ENCODE measurements at regions not wholly inside any gene's neighbourhood (a gene's known extent, or its start where the extent isn't known, plus 50 kb on each side); places are given as distances from the start of the nearest gene placed in this dataset.

DNA sequence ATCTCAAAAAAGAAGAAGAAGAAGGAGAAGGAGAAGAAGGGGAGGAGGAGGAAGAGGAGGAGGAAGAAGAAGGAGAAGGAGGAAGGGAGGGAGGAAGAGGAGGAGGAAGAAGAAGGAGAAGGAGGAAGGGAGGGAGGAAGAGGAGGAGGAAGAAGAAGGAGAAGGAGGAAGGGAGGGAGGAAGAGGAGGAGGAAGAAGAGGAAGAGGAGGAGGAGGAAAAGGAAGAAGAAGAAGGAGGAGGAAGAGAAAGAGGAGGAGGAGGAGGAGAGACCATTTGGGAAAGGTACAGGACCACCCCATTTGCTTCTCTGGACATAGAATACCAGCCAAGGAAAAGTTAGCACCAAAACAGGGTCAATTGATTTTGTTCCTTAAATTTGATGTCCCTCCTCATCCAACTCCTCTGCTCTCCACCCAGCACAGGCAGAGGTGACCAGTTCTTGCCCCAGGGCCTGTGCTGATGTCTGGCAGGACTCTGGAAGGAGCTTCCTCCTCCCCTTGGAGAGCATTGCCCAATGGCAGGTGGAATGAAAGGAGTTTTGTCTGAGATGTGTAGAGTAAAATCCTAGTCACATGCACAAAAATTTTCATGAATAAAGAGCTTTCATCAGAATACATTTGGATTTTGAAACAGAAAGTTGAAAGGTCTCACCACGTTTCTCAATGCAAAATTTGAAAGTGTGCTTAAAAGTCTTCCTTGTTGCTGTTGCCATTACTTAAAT, 182.9 kb downstream of the LY86 start:
- DNase-seq (ENCODE audit: low read depth): no peak
- TF ChIP-seq, protein P1, sequence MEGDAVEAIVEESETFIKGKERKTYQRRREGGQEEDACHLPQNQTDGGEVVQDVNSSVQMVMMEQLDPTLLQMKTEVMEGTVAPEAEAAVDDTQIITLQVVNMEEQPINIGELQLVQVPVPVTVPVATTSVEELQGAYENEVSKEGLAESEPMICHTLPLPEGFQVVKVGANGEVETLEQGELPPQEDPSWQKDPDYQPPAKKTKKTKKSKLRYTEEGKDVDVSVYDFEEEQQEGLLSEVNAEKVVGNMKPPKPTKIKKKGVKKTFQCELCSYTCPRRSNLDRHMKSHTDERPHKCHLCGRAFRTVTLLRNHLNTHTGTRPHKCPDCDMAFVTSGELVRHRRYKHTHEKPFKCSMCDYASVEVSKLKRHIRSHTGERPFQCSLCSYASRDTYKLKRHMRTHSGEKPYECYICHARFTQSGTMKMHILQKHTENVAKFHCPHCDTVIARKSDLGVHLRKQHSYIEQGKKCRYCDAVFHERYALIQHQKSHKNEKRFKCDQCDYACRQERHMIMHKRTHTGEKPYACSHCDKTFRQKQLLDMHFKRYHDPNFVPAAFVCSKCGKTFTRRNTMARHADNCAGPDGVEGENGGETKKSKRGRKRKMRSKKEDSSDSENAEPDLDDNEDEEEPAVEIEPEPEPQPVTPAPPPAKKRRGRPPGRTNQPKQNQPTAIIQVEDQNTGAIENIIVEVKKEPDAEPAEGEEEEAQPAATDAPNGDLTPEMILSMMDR (conservative IDR thresholded peaks at IDR 0.05; ENCODE audit: low read depth, low read length): no peak
- H3K4me3 ChIP-seq (ENCODE audit: low read depth, low read length): no peak overlapping the region

DNA sequence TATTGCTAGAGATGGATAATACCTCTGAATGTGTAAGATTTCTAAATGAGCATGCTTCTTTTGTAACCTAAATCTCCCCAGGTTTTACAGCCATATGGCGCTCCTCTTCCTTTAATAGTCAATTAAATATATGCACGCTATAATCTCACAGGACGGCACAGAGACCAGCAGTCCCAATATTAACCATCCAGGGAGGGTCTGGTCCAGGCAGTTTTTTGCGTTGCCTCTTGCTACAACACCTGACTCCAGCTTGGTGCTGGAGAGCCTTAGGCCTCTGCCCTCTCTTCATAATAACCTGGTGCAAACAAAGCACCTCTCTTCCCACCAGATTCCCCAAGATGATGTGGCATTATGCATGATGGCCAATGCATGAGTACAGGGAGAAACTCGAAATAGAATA, 183.4 kb downstream of the LY86 start:
- H3K4me3 ChIP-seq (ENCODE audit: low read depth, low read length): no peak overlapping the region
- TF ChIP-seq, protein P1 (conservative IDR thresholded peaks at IDR 0.05; ENCODE audit: low read depth, low read length): no peak
- no peak for DNase-seq (ENCODE audit: low read depth)

DNA sequence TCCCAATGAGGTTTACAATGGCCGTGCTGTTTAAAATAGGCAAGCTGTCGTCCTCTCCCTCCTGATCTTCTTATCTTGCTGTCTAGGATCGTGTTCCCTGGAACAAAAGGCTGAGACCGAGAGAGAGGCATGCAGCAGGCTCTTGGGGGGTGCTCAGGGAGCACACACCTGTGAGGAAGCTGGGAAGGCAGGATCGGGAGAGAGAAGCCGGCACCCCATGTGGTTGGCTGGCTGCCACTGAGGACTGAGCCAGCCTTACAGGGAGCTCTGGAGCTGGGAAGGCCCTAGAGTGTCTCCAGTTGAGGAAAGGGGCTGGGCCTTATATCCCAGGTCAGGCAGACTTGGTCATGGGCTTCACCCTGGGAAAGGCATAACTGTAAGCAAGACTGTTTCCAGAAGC, 184.2 kb downstream of the LY86 start:
- DNase-seq (ENCODE audit: low read depth): no peak
- TF ChIP-seq, protein P1 (conservative IDR thresholded peaks at IDR 0.05; ENCODE audit: low read depth, low read length): no peak

DNA sequence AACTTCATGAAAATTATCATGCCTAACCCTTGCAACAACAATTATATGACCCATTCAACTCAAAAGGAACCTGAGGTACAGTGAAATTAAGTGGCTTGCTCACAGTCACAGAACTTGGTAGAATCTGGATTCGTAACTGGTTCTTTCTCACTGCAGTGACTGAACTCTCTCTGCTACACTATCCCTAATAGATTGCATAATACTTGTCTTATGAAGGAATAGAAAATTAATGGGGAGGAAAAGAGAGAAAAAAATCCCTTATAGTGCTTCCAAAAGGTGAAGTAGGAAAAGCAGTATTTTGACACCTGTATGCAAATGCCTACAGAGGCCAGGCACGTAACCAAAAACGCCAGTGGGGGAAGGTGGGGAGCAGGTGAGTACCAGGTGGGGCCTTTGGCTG, 186.6 kb downstream of the LY86 start:
- no peak for DNase-seq (ENCODE audit: low read depth)
- H3K4me3 ChIP-seq (ENCODE audit: low read depth, low read length): no peak overlapping the region
- TF ChIP-seq, protein P1 (conservative IDR thresholded peaks at IDR 0.05; ENCODE audit: low read depth, low read length): no peak

More for the DNA sequence above, 184.2 kb downstream of the LY86 start:
- H3K4me3 ChIP-seq (ENCODE audit: low read depth, low read length): no peak overlapping the region

DNA sequence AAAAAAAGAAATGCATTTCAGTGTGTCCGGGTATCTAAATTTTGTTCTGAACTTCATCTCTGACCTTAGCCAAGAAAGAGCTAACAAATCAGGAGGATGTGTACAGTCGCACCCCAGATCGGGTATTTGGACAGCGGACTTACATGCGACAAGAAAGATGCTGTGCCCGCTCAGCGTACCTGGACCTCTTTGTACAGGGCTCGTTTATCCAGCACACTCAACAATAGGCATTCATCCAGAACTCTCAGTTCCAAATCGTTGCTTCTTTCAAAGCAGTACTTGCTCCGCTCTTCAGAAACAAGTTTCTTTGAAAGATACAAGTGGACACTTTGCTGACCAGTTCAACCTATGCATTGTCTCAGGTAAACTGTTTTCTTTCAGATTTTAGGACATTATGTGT, 191.7 kb downstream of the LY86 start:
- H3K4me3 ChIP-seq (ENCODE audit: low read depth, low read length): no peak overlapping the region
- DNase-seq (ENCODE audit: low read depth): no peak
- TF ChIP-seq, protein P1 (conservative IDR thresholded peaks at IDR 0.05; ENCODE audit: low read depth, low read length): no peak

DNA sequence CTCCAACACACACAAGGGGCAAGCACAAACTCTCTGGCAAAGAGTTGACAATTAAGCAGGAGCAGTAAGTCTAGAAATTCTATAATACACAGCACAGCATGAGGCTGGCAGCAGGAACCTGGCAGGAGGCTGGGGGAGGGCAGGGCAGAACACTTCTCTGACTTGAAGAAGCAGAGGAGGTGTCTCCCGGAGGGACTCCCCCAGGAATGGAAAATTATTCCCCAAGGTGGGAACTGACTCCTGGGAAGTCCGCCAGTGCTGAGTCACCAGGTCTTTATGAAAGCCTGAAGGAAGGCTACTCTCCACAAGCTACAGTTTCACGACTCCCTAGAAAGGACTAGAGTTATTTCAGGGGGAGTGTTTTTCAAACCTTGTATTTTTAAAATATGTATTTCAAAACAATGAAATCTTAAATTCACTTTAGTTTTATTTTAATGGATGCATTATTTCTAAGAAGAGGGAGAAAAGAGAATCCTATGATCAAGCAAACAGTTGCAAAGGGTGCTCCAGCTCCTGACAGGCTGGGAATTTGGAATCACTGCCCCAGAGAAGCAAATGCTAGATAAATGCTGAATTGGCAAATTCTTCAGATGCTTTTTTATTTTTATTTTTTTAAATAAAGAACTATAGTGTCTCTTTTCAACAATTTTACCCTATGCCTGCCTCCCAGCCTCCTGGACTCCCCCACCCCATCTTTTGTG, 192.8 kb downstream of the LY86 start:
- no peak overlapping the region for H3K4me3 ChIP-seq (ENCODE audit: low read depth, low read length)
- TF ChIP-seq, protein P1 (conservative IDR thresholded peaks at IDR 0.05; ENCODE audit: low read depth, low read length): no peak
- DNase-seq (ENCODE audit: low read depth): peak; percentile 74

DNA sequence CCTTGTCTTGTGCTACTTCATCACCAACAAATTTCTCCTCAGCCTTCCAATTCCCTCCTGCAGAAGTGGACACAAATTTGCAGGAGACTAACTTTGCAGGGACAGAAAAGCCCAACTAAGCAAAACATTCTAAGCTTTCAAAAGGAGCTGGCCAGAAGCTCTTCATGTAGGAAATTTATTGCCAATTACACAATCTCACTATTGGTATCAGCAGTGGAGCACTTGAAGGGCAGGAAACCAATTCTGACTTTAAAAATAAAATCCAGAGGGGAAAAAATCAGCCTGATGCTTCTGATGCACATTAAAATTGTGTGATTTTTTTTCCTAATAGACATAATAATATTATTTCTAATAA, 193.3 kb downstream of the LY86 start:
- H3K4me3 ChIP-seq (ENCODE audit: low read depth, low read length): no peak overlapping the region
- DNase-seq (ENCODE audit: low read depth): no peak
- TF ChIP-seq, protein P1 (conservative IDR thresholded peaks at IDR 0.05; ENCODE audit: low read depth, low read length): no peak

Data from epithelial cell of proximal tubule (primary cell).